Tibial nerve (tissue), 3 donors: ENCODE measurements at regions not wholly inside any gene's neighbourhood (a gene's known extent, or its start where the extent isn't known, plus 50 kb on each side); places are given as distances from the start of the nearest gene placed in this dataset.

Experiments used
- POLR2A ChIP-seq, 2 donors: fragments of 450-650 bp; IDR thresholded peaks; one replicate each; pipeline ENCODE4 v1.6.1; 2017; ENCODE audit warnings: antibody characterized with exemption in 2 of 2, mild to moderate bottlenecking in 2 of 2, moderate library complexity in 2 of 2
- TF ChIP-seq, protein P1 (sequence below), 5 experiments: fragments of 200-600 bp in 3 of 5; fragments of 450-650 bp in 2 of 5; sonication (generic) in 3 of 5; IDR thresholded peaks; one replicate each; pipeline ENCODE4 v1.5.1; 2016 to 2019; ENCODE audit warnings: antibody characterized with exemption in 5 of 5, mild to moderate bottlenecking in 3 of 5, moderate library complexity in 2 of 5

GRCh38 chr10:123287594-123288247, 133.5 kb downstream of the BUB3 start:
- no peak for TF ChIP-seq POLR2A (IDR thresholded peaks at IDR 0.05)
- TF ChIP-seq, protein P1, sequence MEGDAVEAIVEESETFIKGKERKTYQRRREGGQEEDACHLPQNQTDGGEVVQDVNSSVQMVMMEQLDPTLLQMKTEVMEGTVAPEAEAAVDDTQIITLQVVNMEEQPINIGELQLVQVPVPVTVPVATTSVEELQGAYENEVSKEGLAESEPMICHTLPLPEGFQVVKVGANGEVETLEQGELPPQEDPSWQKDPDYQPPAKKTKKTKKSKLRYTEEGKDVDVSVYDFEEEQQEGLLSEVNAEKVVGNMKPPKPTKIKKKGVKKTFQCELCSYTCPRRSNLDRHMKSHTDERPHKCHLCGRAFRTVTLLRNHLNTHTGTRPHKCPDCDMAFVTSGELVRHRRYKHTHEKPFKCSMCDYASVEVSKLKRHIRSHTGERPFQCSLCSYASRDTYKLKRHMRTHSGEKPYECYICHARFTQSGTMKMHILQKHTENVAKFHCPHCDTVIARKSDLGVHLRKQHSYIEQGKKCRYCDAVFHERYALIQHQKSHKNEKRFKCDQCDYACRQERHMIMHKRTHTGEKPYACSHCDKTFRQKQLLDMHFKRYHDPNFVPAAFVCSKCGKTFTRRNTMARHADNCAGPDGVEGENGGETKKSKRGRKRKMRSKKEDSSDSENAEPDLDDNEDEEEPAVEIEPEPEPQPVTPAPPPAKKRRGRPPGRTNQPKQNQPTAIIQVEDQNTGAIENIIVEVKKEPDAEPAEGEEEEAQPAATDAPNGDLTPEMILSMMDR (IDR thresholded peaks at IDR 0.05), result no peak
